ENCODE measurements at regions not wholly inside any gene's neighbourhood (a gene's known extent, or its start where the extent isn't known, plus 50 kb on each side); places are given as distances from the start of the nearest gene placed in this dataset.
"Not testable (repeated sequence)": the region's sequence is repeated elsewhere in the genome, so short reads cannot be mapped to it uniquely, and the experiment has no call there.

- DNase-seq (ENCODE audit: low read depth in 2 of 2) = no peak
Measured at GRCh38 chr11:29628609-29629008, 388.2 kb downstream of the KCNA4 start.

GRCh38 chr11:29627541-29627940, 389.3 kb downstream of the KCNA4 start:
- DNase-seq (ENCODE audit: low read depth in 2 of 2) = no peak

DNA sequence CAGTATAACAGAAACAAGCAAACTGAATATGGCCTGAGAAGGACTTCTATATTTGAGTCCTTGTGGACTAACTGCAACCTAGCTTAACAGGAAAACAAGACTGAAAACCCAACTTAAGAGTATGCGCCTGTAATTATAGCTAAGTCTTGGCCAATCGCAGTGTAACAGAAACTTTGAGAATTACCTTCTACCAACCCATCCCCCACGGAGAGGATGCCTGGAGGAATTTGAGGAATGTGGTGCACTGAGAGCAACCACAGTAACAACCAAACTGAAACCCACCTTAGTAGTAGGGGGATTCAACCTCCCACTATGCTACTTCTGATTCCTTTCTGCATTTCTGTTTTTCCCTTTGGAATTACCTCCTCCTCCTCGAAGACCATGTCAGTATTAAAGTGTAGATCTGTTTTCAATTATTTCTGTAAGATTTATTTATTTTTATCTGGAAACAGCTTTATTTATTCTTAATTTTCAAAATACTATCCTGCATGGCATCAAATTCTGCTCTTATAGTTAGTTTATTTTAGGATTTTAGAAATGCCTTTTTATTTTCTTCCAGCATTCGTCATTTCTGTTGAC, 393.6 kb downstream of the KCNA4 start:
- no peak for DNase-seq (ENCODE audit: low read depth in 2 of 2)

GRCh38 chr11:29616611-29617010, 400.2 kb downstream of the KCNA4 start:
- no peak for DNase-seq (ENCODE audit: low read depth in 2 of 2)

- DNase-seq (ENCODE audit: low read depth in 2 of 2) = no peak
Measured at GRCh38 chr11:29612423-29612822, 404.4 kb downstream of the KCNA4 start.

GRCh38 chr11:29606330-29607031, 410.3 kb downstream of the KCNA4 start:
- DNase-seq (ENCODE audit: low read depth in 2 of 2) = no peak

- DNase-seq (ENCODE audit: low read depth in 2 of 2) = not testable (repeated sequence)
Measured at GRCh38 chr11:29600151-29600575, 416.7 kb downstream of the KCNA4 start.

DNA sequence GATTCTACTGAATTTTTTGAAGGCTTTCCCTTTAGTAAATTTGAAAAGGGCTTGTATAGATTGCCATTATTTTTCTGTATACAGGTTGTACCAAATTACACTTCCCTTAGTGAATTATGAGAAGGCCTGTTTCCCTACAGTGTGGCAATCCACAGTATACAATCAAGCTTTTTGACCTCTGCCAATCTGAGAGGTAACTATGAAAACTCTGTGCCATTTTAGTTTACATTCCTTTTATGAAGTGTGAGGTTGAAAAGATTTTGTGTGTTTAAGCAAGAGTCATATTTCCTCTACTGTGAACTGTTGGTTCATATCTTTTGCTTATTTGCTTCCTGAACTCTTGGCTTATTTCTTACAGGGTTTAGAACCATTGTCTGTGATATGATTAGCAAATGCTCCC, 432.5 kb downstream of the KCNA4 start:
- no peak for DNase-seq (ENCODE audit: low read depth in 2 of 2)

GRCh38 chr11:29578806-29579205, 438.0 kb downstream of the KCNA4 start:
- no peak for DNase-seq (ENCODE audit: low read depth in 2 of 2)

- DNase-seq (ENCODE audit: low read depth in 2 of 2) = no peak
Measured at GRCh38 chr11:29564486-29564885, 452.3 kb downstream of the KCNA4 start.

DNA sequence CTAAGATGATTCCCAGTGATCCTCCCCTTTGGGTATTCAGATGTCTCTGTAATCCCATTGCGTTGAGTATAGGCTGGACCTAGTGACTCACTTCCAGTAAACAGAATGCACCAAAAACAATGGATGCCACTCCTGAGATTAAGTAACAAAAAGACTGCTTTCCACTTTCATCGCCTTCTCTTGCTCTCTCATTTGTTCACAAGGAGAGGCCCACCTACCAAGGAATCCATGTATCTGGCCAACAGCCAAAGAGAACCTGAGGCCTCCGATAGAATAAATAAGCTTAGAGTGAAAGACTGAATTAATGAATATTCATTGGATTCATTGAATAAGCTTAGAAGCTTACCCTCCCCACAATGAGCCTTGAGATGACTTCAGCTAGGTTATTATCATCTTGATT, 454.6 kb downstream of the KCNA4 start:
- DNase-seq (ENCODE audit: low read depth in 2 of 2) = no peak

GRCh38 chr11:29553990-29554389, 462.8 kb downstream of the KCNA4 start:
- no peak for DNase-seq (ENCODE audit: low read depth in 2 of 2)

- no peak for DNase-seq (ENCODE audit: low read depth in 2 of 2)
Measured at GRCh38 chr11:29538339-29539036, 478.3 kb downstream of the KCNA4 start.

GRCh38 chr11:29534836-29535235, 482.0 kb downstream of the KCNA4 start:
- DNase-seq (ENCODE audit: low read depth in 2 of 2) = no peak

GRCh38 chr11:29530961-29531360, 485.9 kb downstream of the KCNA4 start:
- no peak for DNase-seq (ENCODE audit: low read depth in 2 of 2)

DNA sequence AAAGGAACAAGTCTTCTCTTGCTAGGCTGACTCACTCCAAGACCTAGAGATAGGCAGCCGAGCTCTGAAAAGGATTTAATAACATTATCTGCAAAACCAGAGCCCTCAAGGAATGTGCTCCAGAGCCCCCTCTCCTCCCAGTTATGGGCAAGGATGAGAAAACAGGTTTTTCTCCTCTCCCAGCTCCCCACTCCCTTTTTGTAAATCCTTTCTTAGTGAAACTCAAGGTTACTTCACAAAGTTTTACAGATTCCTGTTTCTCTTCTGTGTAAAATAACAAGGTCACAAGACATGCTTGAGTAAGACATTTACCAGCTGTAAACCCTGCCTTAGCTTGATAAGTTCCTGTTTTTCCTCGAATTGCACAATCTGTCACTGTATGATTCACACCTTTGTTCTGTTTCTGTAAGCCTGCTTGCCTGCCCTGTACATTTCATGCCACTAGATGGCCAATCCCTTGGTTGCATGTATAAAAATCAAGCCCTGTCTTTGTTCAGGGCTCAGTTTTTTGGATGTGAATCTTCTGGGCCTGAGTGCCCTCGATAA, 489.4 kb downstream of the KCNA4 start:
- peak; percentile 15 to 81 for DNase-seq (ENCODE audit: low read depth in 2 of 2)

GRCh38 chr11:29518389-29519174, 498.2 kb downstream of the KCNA4 start:
- DNase-seq (ENCODE audit: low read depth in 2 of 2) = peak in 1 of 2 donors; percentile 26

- no peak for DNase-seq (ENCODE audit: low read depth in 2 of 2)
Measured at GRCh38 chr11:29511394-29511793, 505.4 kb downstream of the KCNA4 start.

DNA sequence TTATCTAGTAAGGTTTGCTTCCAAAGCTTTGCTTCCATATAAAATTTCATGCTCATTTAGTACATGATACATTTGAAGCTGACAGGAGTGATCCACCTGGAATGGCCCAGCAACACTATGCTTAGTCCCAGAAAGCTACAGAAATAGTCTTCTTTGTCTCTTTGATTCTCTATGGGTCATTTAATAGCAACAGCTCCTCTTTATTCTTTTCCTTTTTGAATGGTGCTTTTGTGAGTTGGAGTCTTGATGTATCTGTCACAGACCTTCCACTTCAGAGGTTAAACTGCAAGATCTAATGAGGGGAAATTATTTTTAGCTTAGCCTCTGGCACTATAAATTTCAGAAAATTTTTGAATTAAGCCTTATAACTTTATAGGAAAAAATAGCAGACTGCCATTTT, 509.5 kb downstream of the KCNA4 start:
- DNase-seq (ENCODE audit: low read depth in 2 of 2) = no peak

DNA sequence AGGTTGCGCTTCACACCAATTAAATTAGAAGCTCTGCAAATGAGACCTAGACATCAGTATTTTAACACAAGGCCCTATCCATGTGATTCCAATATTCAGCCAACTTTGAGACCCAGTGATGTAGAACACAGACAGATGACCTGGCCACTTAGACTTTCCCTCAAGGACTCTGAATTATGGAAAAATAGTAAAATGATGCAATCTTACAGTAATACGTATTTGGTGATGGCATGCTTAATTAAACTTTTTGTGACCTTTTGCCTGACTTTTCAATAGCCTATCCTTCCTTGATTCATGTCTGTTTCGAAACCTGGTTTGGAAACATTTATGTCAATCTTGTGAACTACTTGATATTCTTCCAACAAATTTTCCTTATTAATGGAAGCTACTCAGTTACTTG, 521.2 kb downstream of the KCNA4 start:
- no peak for DNase-seq (ENCODE audit: low read depth in 2 of 2)

GRCh38 chr11:29490938-29491337, 525.9 kb downstream of the KCNA4 start:
- DNase-seq (ENCODE audit: low read depth in 2 of 2) = no peak

DNA sequence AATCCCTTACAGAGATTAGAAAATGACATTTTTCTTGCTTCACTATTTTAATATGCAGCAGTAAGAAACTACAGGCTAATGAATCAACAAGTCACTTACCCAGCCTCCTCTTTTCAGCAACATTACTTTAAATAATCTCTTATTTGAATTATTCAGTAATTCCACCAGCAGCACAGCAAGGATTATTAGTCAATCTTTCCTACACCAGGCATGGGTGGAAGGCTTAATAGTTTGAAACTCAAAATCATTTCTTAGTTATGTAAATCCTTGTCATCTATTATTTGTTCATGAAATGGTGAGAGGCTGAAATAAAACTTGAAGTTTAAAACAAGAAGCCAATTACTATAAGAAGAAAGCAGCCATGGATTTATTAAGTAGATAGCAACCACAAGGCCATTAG, 530.5 kb downstream of the KCNA4 start:
- DNase-seq (ENCODE audit: low read depth in 2 of 2) = no peak

All from lung microvascular endothelial cell (primary cell).